A549 (cell line): ENCODE measurements at regions not wholly inside any gene's neighbourhood (a gene's known extent, or its start where the extent isn't known, plus 50 kb on each side); places are given as distances from the start of the nearest gene placed in this dataset.

ENCODE experiments used
- CHD4 ChIP-seq: fragments of 200-600 bp; sonication (generic); IDR thresholded peaks from 2 replicates; pipeline ENCODE4 v1.6.1; 2016; ENCODE audit warnings: antibody characterized with exemption, mild to moderate bottlenecking, borderline replicate concordance
- EP300 ChIP-seq, 2 experiments: fragments of >200 bp; sonication (Bioruptor Twin); formaldehyde crosslinking; IDR thresholded peaks; 2 replicates in 1 of 2; 3 replicates in 1 of 2; pipeline ENCODE4 v1.6.1; 2016 to 2017
- FOSL2 ChIP-seq, 2 experiments: fragments of 450-650 bp in 1 of 2; fragments of >200 bp in 1 of 2; sonication (Bioruptor Twin) in 1 of 2; formaldehyde crosslinking; IDR thresholded peaks; 2 replicates each; pipeline versions ENCODE4 v1.5.0 to v1.6.1; 2016 to 2020; ENCODE audit warnings: mild to moderate bottlenecking in 1 of 2, moderate library complexity in 1 of 2
- MAZ ChIP-seq: fragments of 150-350 bp; IDR thresholded peaks from 2 replicates; pipeline ENCODE4 v1.6.1; 2014; ENCODE audit warnings: antibody characterized with exemption, low read depth, low read length, borderline replicate concordance
- MYC ChIP-seq: IDR thresholded peaks from 2 replicates; pipeline ENCODE4 v1.6.1; 2012; ENCODE audit warnings: mild to moderate bottlenecking, inconsistent platforms, low read length, improper control_type of control experiment, borderline replicate concordance
- POLR2A ChIP-seq: IDR thresholded peaks from 2 replicates; pipeline ENCODE4 v1.6.1; 2012; ENCODE audit warnings: mild to moderate bottlenecking, low read length
- POLR2AphosphoS2 ChIP-seq: conservative IDR thresholded peaks from 2 replicates; pipeline ENCODE4 v1.6.1; 2012; ENCODE audit warnings: low read length, improper control_type of control experiment, inconsistent platforms
- RAD21 ChIP-seq, 2 experiments: fragments of >200 bp in 1 of 2; sonication (Bioruptor Twin) in 1 of 2; formaldehyde crosslinking in 1 of 2; IDR thresholded peaks in 1 of 2; conservative IDR thresholded peaks in 1 of 2; 2 replicates in 1 of 2; 3 replicates in 1 of 2; pipeline ENCODE4 v1.6.1; 2012 to 2018; ENCODE audit warnings: inconsistent platforms in 1 of 2
- RCOR1 ChIP-seq: fragments of 150-350 bp; IDR thresholded peaks from 2 replicates; pipeline ENCODE4 v1.6.1; 2014; ENCODE audit warnings: antibody characterized with exemption, low read length, low read depth
- RFX5 ChIP-seq: fragments of 450-650 bp; IDR thresholded peaks from 2 replicates; pipeline ENCODE4 v1.7.1; 2014; ENCODE audit warnings: antibody characterized with exemption, mild to moderate bottlenecking, moderate library complexity
- TF ChIP-seq, protein P1 (sequence below): fragments of >200 bp; sonication (Bioruptor Twin); formaldehyde crosslinking; IDR thresholded peaks from 3 replicates; pipeline ENCODE4 v1.5.1; 2016
- TF ChIP-seq, protein P2 (sequence below): fragments of >200 bp; sonication (Bioruptor Twin); formaldehyde crosslinking; IDR thresholded peaks from 3 replicates; pipeline ENCODE4 v1.6.1; 2016
- TF ChIP-seq, protein P3 (sequence below): IDR thresholded peaks from 2 replicates; pipeline ENCODE4 v1.6.1; 2012

DNA sequence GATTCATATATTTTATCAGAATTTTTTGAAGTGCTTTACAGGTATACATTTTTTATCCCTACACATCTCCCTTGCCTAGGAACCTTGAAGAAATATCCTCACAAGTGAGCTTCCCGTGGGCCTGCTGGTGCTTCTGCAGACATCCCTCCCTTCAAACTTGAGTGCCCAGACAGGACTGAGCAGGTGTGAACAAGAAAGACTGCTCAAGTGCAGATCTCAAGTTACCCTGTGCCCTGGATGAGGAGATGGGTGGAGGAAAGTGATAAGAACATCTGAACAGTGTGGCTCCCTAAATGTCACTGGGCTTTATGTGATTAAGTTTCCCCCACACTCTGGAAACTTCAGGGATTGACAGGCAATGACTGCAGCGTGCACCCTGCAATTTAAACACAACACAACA lies 209.8 kb downstream of the TLE1 start:
- TF ChIP-seq, protein P1, sequence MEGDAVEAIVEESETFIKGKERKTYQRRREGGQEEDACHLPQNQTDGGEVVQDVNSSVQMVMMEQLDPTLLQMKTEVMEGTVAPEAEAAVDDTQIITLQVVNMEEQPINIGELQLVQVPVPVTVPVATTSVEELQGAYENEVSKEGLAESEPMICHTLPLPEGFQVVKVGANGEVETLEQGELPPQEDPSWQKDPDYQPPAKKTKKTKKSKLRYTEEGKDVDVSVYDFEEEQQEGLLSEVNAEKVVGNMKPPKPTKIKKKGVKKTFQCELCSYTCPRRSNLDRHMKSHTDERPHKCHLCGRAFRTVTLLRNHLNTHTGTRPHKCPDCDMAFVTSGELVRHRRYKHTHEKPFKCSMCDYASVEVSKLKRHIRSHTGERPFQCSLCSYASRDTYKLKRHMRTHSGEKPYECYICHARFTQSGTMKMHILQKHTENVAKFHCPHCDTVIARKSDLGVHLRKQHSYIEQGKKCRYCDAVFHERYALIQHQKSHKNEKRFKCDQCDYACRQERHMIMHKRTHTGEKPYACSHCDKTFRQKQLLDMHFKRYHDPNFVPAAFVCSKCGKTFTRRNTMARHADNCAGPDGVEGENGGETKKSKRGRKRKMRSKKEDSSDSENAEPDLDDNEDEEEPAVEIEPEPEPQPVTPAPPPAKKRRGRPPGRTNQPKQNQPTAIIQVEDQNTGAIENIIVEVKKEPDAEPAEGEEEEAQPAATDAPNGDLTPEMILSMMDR: no peak
- TF ChIP-seq RCOR1: no peak
- no peak for TF ChIP-seq POLR2A
- no peak for TF ChIP-seq MAZ
- no peak for TF ChIP-seq RAD21 (conservative IDR thresholded peaks at IDR 0.05 in 1 of 2, IDR thresholded peaks at IDR 0.05 in 1 of 2)
- no peak for TF ChIP-seq RFX5
- TF ChIP-seq, protein P2, sequence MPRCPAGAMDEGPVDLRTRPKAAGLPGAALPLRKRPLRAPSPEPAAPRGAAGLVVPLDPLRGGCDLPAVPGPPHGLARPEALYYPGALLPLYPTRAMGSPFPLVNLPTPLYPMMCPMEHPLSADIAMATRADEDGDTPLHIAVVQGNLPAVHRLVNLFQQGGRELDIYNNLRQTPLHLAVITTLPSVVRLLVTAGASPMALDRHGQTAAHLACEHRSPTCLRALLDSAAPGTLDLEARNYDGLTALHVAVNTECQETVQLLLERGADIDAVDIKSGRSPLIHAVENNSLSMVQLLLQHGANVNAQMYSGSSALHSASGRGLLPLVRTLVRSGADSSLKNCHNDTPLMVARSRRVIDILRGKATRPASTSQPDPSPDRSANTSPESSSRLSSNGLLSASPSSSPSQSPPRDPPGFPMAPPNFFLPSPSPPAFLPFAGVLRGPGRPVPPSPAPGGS: no peak
- TF ChIP-seq POLR2AphosphoS2: no peak
- TF ChIP-seq CHD4: no peak
- TF ChIP-seq EP300 (IDR thresholded peaks at IDR 0.05): no peak
- TF ChIP-seq FOSL2 (IDR thresholded peaks at IDR 0.05): no peak
- no peak for TF ChIP-seq FOSL2 (CRISPR knock-in tag; IDR thresholded peaks at IDR 0.05)
- TF ChIP-seq MYC: no peak
- TF ChIP-seq, protein P3, sequence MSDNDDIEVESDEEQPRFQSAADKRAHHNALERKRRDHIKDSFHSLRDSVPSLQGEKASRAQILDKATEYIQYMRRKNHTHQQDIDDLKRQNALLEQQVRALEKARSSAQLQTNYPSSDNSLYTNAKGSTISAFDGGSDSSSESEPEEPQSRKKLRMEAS: no peak
